ENCODE measurements at regions not wholly inside any gene's neighbourhood (a gene's known extent, or its start where the extent isn't known, plus 50 kb on each side); places are given as distances from the start of the nearest gene placed in this dataset.

DNA sequence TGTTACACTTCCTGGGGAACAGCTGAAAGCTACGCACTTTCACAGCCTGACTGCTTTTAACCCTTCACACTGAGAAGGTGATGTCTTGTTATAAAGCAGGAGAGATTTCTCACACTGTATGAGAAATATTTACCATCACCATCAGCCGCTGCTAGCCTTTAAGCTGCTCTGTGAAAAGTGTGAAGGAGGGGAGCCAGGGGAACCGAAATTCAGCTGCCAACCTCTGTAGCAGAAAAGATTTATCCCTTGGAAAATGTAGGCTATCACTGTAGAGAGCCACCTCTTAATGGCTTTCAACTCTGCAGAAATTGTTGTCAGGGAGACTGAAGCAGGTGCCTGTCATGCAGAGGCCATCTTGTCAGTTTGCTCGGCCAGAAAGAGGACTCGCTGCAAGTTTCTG is 145.3 kb downstream of the SP3 start:
- no peak overlapping the region for H3K27ac ChIP-seq
- H3K27me3 ChIP-seq = no peaks in the 10 kb centered on the region
- no peak for DNase-seq (ENCODE audit: low read depth in 1 of 2, low spot score in 1 of 2)
- H3K36me3 ChIP-seq = no peaks in the 10 kb centered on the region
- no peaks in the 10 kb centered on the region for H3K4me1 ChIP-seq (ENCODE audit: low read depth)
- no peak overlapping the region for H3K4me3 ChIP-seq
- TF ChIP-seq, protein P1, sequence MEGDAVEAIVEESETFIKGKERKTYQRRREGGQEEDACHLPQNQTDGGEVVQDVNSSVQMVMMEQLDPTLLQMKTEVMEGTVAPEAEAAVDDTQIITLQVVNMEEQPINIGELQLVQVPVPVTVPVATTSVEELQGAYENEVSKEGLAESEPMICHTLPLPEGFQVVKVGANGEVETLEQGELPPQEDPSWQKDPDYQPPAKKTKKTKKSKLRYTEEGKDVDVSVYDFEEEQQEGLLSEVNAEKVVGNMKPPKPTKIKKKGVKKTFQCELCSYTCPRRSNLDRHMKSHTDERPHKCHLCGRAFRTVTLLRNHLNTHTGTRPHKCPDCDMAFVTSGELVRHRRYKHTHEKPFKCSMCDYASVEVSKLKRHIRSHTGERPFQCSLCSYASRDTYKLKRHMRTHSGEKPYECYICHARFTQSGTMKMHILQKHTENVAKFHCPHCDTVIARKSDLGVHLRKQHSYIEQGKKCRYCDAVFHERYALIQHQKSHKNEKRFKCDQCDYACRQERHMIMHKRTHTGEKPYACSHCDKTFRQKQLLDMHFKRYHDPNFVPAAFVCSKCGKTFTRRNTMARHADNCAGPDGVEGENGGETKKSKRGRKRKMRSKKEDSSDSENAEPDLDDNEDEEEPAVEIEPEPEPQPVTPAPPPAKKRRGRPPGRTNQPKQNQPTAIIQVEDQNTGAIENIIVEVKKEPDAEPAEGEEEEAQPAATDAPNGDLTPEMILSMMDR (IDR thresholded peaks at IDR 0.05; ENCODE audit: low read depth, low read length) = no peak
- no peaks in the 10 kb centered on the region for H3K9me3 ChIP-seq (ENCODE audit: low read depth)

GRCh38 chr2:173821451-173821850 is 143.7 kb downstream of the SP3 start:
- no peak for DNase-seq (ENCODE audit: low read depth in 1 of 2, low spot score in 1 of 2)
- no peaks in the 10 kb centered on the region for H3K4me1 ChIP-seq (ENCODE audit: low read depth)
- H3K27me3 ChIP-seq = no peaks in the 10 kb centered on the region
- TF ChIP-seq, protein P1 (IDR thresholded peaks at IDR 0.05; ENCODE audit: low read depth, low read length) = no peak
- no peak overlapping the region for H3K27ac ChIP-seq
- no peaks in the 10 kb centered on the region for H3K9me3 ChIP-seq (ENCODE audit: low read depth)
- no peak overlapping the region for H3K4me3 ChIP-seq
- H3K36me3 ChIP-seq = no peaks in the 10 kb centered on the region

DNA sequence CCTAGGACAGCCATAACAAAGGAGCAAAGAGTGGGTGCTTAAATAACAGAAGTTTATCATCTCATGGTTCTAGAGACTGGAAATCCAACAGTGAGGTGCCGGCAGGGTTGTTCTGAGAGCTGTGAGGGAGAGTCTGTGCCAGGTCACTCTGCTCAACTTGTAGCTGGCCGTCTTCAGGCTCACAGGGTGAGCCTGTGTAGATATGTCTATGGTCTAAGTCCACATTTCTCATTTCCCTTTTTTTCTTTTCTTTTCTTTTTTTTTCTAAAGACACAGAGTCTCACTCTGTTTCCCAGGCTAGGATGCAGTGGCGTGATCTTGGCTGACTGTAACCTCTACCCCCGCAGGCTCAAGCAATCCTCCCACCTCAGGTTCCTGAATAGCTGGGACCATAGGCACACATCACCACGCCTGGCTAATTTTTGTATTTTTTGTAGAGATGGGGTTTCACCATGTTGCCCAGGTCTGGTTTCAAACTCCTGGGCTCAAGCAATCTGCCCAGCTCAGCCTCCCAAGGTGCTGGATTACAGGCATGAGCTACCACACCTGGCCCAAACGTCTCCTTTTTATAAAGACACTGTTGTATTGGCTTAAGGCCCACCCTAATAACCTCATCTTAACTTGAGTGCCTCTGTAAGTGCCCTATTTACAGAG is 142.2 kb downstream of the SP3 start:
- Histone ChIP-seq H3K36me3 (no peaks in the 10 kb centered on the region), H3K9me3 (ENCODE audit: low read depth) (no peaks in the 10 kb centered on the region), H3K27me3 (no peaks in the 10 kb centered on the region), H3K27ac (no peak overlapping the region), H3K4me3 (no peak overlapping the region), H3K4me1 (ENCODE audit: low read depth) (no peaks in the 10 kb centered on the region)
- no peak for DNase-seq (ENCODE audit: low read depth in 1 of 2, low spot score in 1 of 2)
- TF ChIP-seq, protein P1 (IDR thresholded peaks at IDR 0.05; ENCODE audit: low read depth, low read length) = no peak

- TF ChIP-seq, protein P1 (IDR thresholded peaks at IDR 0.05; ENCODE audit: low read depth, low read length) = no peak
- no peaks in the 10 kb centered on the region for H3K4me1 ChIP-seq (ENCODE audit: low read depth)
These were observed 141.6 kb downstream of the SP3 start for GRCh38 chr2:173823543-173823939.

GRCh38 chr2:173828189-173829142 is 136.7 kb downstream of the SP3 start:
- TF ChIP-seq, protein P1 (IDR thresholded peaks at IDR 0.05; ENCODE audit: low read depth, low read length) = no peak

More at GRCh38 chr2:173823543-173823939, 141.6 kb downstream of the SP3 start:
- no peak for DNase-seq (ENCODE audit: low read depth in 1 of 2, low spot score in 1 of 2)
- Histone ChIP-seq H3K27me3 (no peaks in the 10 kb centered on the region), H3K36me3 (no peaks in the 10 kb centered on the region), H3K4me3 (no peak overlapping the region), H3K9me3 (ENCODE audit: low read depth) (no peaks in the 10 kb centered on the region), H3K27ac (no peak overlapping the region)

More at GRCh38 chr2:173828189-173829142, 136.7 kb downstream of the SP3 start:
- Histone ChIP-seq H3K27ac (no peak overlapping the region), H3K4me3 (no peak overlapping the region), H3K9me3 (ENCODE audit: low read depth) (no peaks in the 10 kb centered on the region), H3K27me3 (no peaks in the 10 kb centered on the region), H3K36me3 (no peaks in the 10 kb centered on the region), H3K4me1 (ENCODE audit: low read depth) (peaks cover 4% of the 10 kb centered on the region)
- DNase-seq (ENCODE audit: low read depth in 1 of 2, low spot score in 1 of 2) = peak in 1 of 2 donors; percentile 86

Data from cardiac muscle cell (in vitro differentiated cells and primary cell).